K562 (cell line): ENCODE measurements at regions not wholly inside any gene's neighbourhood (a gene's known extent, or its start where the extent isn't known, plus 50 kb on each side); places are given as distances from the start of the nearest gene placed in this dataset.

Experiments
- AFF4 ChIP-seq: sonication (generic); formaldehyde crosslinking; IDR thresholded peaks from 2 replicates; pipeline ENCODE4 v1.8.0; 2023; ENCODE audit warnings: mild to moderate bottlenecking, missing genetic modification reagents
- ARID4B ChIP-seq: sonication (generic); formaldehyde crosslinking; IDR thresholded peaks from 2 replicates; pipeline ENCODE4 v1.8.0; 2022; ENCODE audit warnings: mild to moderate bottlenecking, missing genetic modification reagents
- CUX1 ChIP-seq: fragments of 200-800 bp; sonication (Bioruptor generic); IDR thresholded peaks from 2 replicates; pipeline ENCODE4 v1.6.1; 2016; ENCODE audit warnings: missing genetic modification characterization, missing compliant biosample characterization
- DDX20 ChIP-seq: fragments of 450-650 bp; IDR thresholded peaks from 2 replicates; pipeline ENCODE4 v1.6.1; 2016; ENCODE audit warnings: missing genetic modification characterization, low read depth, mild to moderate bottlenecking, missing compliant biosample characterization, moderate library complexity
- FOXA1 ChIP-seq: fragments of 450-650 bp; IDR thresholded peaks from 2 replicates; pipeline ENCODE4 v1.6.1; 2016; ENCODE audit warnings: mild to moderate bottlenecking, borderline replicate concordance
- FUS ChIP-seq: fragments of 200-400 bp; formaldehyde crosslinking; optimal IDR thresholded peaks from 2 replicates; pipeline ENCODE3; 2017; ENCODE audit warnings: low read depth, low read length
- MAX ChIP-seq: sonication (generic); formaldehyde crosslinking; IDR thresholded peaks from 2 replicates; pipeline ENCODE4 v1.9.0; 2022; ENCODE audit warnings: mild to moderate bottlenecking, missing genetic modification reagents
- SNIP1 ChIP-seq: fragments of 450-650 bp; IDR thresholded peaks from 2 replicates; pipeline ENCODE4 v1.7.1; 2017; ENCODE audit warnings: low read depth, mild to moderate bottlenecking
- U2AF1 ChIP-seq: fragments of 200-400 bp; formaldehyde crosslinking; optimal IDR thresholded peaks from 2 replicates; pipeline ENCODE3; 2017; ENCODE audit warnings: mild to moderate bottlenecking, low read depth, low read length, moderate library complexity
- ZFP36 ChIP-seq: fragments of 150-350 bp; IDR thresholded peaks from 2 replicates; pipeline ENCODE4 v1.6.1; 2018; ENCODE audit warnings: low read length, low read depth; ENCODE audit not compliant: partially characterized antibody
- ZNF23 ChIP-seq: fragments of 250-450 bp; sonication (Bioruptor Pico); IDR thresholded peaks from 2 replicates; pipeline ENCODE4 v1.4.0; 2020; ENCODE audit warnings: mild to moderate bottlenecking
- ZNF511 ChIP-seq: sonication (generic); formaldehyde crosslinking; IDR thresholded peaks from 2 replicates; pipeline ENCODE4 v1.8.0; 2022; ENCODE audit warnings: mild to moderate bottlenecking, missing genetic modification reagents

GRCh38 chr7:18177815-18178660 lies 150.4 kb upstream of the PRPS1L1 start (continued):
- no peak for TF ChIP-seq CUX1
- TF ChIP-seq U2AF1, result no peak
- no peak for TF ChIP-seq FUS
- TF ChIP-seq AFF4, result no peak
- TF ChIP-seq ZFP36, result no peak
- TF ChIP-seq ARID4B (CRISPR knock-in tag), result no peak
- no peak for TF ChIP-seq ZNF511
- no peak for TF ChIP-seq DDX20 (tag)
- TF ChIP-seq FOXA1, result no peak
- 0 out of 2 replicates have a peak, but pooled peaks have one; percentile 21 for TF ChIP-seq MAX (CRISPR knock-in tag)
- TF ChIP-seq ZNF23 (CRISPR knock-in tag), result no peak
- TF ChIP-seq SNIP1, result no peak
